ENCODE measurements at regions not wholly inside any gene's neighbourhood (a gene's known extent, or its start where the extent isn't known, plus 50 kb on each side); places are given as distances from the start of the nearest gene placed in this dataset.
A peak's percentile ranks its signal among the peaks of the same experiment; 100 is the strongest.
"Not testable (repeated sequence)": the region's sequence is repeated elsewhere in the genome, so short reads cannot be mapped to it uniquely, and the experiment has no call there.

- no peak for DNase-seq (ENCODE audit: extremely low read depth in 1 of 11, low read depth in 9 of 11, low spot score in 4 of 11)
These were observed 73.5 kb upstream of the RASGRF1 start for GRCh38 chr15:79164043-79164442.

DNA sequence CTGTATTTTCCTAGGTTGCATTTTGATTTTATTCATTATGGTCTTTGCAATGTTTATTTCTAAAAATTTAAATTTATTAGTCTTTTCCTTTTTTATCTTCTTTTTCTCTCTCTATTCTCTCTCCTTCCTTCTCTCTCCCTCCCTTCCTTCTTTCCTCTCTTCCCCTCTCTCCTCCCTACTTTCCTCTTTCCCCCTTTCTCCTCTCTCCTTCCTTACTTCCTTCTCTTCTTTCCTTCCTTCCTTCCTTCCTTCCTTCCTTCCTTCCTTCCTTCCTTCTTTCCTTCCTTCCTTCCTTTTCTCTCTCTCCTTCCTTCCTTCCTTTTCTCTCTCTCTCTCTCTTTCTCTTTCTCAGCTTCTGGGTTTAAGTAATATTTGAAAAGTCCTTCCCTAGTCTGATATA, 72.8 kb upstream of the RASGRF1 start:
- DNase-seq (ENCODE audit: extremely low read depth in 1 of 11, low read depth in 9 of 11, low spot score in 4 of 11), result no peak

GRCh38 chr15:79161837-79162508, 71.4 kb upstream of the RASGRF1 start:
- no peak for DNase-seq (ENCODE audit: extremely low read depth in 1 of 11, low read depth in 9 of 11, low spot score in 4 of 11)

DNA sequence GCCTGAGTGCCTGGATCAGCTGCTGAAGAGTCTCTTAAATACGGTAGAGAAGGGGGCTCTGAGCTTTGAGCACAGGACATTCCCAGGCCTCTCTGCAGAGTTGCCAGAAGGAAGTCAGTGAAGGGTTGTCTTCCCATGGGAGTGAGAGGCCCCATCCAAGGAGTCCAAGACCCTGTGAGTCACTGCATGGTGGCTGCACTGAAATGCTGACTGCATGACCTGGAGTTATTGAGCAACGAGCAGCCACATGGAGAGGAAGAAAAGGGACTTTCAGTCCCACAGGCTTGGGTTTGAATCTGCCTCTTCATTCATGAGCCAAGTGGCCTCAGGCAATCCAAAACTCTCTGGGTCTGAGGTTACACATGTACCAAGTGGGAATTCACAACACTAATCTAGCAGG, 69.6 kb upstream of the RASGRF1 start:
- no peak for DNase-seq (ENCODE audit: extremely low read depth in 1 of 11, low read depth in 9 of 11, low spot score in 4 of 11)

DNA sequence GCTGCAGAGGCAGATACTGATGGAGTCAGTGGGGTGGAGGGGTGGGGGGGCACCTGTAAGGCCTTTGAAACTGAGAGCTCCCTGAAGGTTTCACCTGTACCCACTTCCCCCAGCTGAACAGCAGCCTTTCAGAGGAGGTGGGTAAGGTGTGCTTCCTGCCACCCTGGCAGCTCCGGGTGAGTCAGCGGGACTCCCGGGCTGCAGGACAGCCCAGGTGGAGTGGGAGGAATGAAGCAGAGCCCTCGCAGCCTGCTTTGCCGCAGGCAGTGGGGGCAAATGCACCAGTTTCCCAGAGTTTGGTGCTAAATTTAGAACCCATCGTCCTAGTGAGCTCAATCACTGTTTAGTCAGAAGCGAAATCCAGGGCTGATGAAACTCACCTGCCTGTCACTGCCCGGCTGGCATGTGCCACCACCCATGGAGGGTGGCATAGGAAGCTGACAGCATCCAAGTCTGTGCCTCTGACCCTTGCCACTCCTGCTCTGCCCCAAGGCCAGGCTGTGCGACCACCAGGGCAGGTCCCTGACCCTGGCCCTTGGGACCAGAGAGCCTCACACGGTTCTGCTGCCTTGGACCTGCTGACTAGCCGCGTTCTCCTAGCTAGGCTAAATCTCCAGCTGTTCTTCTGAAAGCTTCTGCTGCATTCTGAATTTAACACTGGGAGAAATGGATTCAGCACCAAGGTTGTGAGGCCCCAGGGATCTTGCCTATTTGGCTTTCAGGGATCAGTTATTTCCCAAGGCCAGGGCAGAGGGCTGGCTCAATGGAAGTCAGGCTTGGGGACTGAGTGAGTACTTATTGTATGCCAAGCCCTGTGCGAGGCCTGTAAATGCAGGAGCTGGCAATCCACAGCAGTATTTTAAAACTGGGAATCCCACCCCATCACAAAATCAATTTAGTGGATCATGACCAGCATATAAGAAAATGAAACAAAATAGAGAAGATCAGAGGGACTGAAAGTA, 67.3 kb upstream of the RASGRF1 start:
- DNase-seq (ENCODE audit: extremely low read depth in 1 of 11, low read depth in 9 of 11, low spot score in 4 of 11), result no peak

- DNase-seq (ENCODE audit: extremely low read depth in 1 of 11, low read depth in 9 of 11, low spot score in 4 of 11), result no peak
These were observed 66.3 kb upstream of the RASGRF1 start for GRCh38 chr15:79156704-79157375.

DNA sequence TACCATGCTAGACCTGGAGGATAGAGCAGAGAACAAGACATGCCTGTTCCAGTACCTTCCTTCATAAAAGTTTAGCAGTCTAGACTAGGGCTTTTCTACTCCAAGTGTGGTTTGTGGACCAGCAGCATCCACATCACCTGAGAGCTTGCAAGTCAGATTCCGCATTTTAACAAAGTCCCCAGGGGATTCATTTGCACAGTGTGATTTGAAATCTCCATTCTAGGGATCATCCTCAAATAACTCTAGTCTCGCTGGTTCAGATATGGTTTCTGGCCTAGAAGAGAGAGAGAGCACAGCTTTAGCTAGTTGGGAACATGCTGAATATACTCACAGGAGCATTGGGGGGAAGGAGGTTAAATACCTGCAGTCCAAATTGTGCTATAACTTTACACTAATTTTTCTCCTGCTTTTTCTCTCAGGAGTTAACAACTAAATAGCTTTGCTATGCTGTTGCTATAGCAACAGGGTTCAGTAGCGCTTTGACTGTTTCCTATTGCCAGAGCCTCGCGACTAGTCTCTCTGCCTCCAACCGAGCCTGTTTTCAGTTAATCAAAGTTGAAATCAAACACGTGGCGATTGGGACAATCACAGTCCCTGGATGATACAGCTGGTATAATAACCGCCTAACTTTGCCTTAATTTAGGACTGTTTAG, 64.0 kb upstream of the RASGRF1 start:
- peak in 5 of 11 donors; percentile 17 to 55 (median 41) for DNase-seq (ENCODE audit: extremely low read depth in 1 of 11, low read depth in 9 of 11, low spot score in 4 of 11)

DNA sequence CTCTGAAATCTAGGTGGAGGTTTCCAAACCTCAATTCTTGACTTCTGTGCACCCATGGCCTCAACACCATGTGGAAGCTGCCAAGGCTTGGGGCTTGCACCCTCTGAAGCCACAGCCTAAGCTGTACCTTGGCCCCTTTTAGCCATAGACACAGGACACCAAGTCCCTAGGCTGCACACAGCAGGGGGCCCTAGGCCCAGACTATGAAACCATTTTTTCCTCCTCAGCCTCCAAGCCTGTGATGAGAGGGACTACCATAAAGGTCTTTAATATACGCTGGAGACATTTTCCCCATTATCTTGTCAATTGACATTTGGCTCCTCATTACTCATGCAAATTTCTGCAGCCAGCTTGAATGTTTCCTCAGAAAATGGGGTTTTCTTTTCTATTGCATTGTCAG, 53.7 kb upstream of the RASGRF1 start:
- not testable (repeated sequence) for DNase-seq (ENCODE audit: extremely low read depth in 1 of 11, low read depth in 9 of 11, low spot score in 4 of 11)

- DNase-seq (ENCODE audit: extremely low read depth in 1 of 11, low read depth in 9 of 11, low spot score in 4 of 11), result no peak
These were observed 50.4 kb upstream of the RASGRF1 start for GRCh38 chr15:79140846-79141570.
